Breast epithelium (tissue), 3 donors: ENCODE measurements at regions not wholly inside any gene's neighbourhood (a gene's known extent, or its start where the extent isn't known, plus 50 kb on each side); places are given as distances from the start of the nearest gene placed in this dataset.

Experiments used
- POLR2A ChIP-seq: fragments of 450-650 bp; IDR thresholded peaks from one replicate; pipeline ENCODE4 v1.6.1; 2016; ENCODE audit warnings: antibody characterized with exemption, mild to moderate bottlenecking, moderate library complexity
- TF ChIP-seq, protein P1 (sequence below), 3 donors: fragments of 450-650 bp; IDR thresholded peaks; one replicate each; pipeline ENCODE4 v1.5.1; 2016 to 2017; ENCODE audit warnings: antibody characterized with exemption in 3 of 3, mild to moderate bottlenecking in 3 of 3, moderate library complexity in 3 of 3

DNA sequence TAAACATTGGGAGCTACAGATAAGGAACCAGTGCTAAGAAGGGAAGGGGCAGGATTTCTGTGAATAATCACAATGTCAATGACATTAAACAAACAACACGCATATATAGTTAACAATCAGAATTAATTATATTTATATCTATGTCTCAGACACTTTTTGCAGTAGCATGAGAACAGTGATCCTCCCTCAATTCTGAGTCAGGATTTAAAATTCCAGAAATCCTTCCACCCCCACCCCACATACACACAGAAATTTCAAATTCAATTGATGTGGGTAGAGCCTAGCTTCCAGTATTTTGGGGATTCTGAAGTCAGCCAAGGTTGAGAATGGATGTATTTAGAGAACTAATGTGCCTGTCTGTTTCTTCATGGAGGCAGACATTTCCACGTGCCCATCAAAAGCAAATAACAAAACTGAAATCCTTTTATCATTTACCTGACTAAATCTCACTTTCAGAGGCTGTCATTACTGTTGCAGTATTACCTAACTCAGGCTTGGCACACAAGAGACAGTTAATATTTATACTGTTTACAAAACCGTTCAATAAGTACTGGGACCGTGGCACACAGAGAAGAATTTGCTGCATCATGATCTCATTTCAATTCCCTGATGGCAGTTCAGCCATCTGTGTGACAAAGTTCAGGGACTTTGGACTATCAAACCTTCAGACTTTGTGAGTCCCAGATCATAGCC is 116.6 kb upstream of the PALS2 start:
- TF ChIP-seq POLR2A, result no peak
- TF ChIP-seq, protein P1, sequence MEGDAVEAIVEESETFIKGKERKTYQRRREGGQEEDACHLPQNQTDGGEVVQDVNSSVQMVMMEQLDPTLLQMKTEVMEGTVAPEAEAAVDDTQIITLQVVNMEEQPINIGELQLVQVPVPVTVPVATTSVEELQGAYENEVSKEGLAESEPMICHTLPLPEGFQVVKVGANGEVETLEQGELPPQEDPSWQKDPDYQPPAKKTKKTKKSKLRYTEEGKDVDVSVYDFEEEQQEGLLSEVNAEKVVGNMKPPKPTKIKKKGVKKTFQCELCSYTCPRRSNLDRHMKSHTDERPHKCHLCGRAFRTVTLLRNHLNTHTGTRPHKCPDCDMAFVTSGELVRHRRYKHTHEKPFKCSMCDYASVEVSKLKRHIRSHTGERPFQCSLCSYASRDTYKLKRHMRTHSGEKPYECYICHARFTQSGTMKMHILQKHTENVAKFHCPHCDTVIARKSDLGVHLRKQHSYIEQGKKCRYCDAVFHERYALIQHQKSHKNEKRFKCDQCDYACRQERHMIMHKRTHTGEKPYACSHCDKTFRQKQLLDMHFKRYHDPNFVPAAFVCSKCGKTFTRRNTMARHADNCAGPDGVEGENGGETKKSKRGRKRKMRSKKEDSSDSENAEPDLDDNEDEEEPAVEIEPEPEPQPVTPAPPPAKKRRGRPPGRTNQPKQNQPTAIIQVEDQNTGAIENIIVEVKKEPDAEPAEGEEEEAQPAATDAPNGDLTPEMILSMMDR (IDR thresholded peaks at IDR 0.05), result no peak
